ENCODE measurements at regions not wholly inside any gene's neighbourhood (a gene's known extent, or its start where the extent isn't known, plus 50 kb on each side); places are given as distances from the start of the nearest gene placed in this dataset.

GRCh38 chr14:101349108-101349507 is 212.2 kb upstream of the DIO3 start:
- peaks cover 4% of the 10 kb centered on the region for H3K27me3 Mint-ChIP-seq (ENCODE audit: insufficient read depth)
- DNase-seq (ENCODE audit: low spot score), result no peak
- no peaks in the 10 kb centered on the region for H3K36me3 Mint-ChIP-seq (ENCODE audit: low read depth)
- intact Hi-C loops (cut with micrococcal nuclease), result no loop called here
- H3K4me1 Mint-ChIP-seq (ENCODE audit: low read depth), result no peaks in the 10 kb centered on the region
- H3K9me3 Mint-ChIP-seq, result no peaks in the 10 kb centered on the region
- no peak overlapping the region for H3K27ac Mint-ChIP-seq
- H3K4me3 Mint-ChIP-seq, result no peak overlapping the region

GRCh38 chr14:101350021-101350420 is 211.3 kb upstream of the DIO3 start:
- no peak for DNase-seq (ENCODE audit: low spot score)
- Mint-ChIP-seq H3K9me3 (peaks cover 2% of the 10 kb centered on the region), H3K27ac (no peak overlapping the region), H3K4me3 (no peak overlapping the region), H3K27me3 (ENCODE audit: insufficient read depth) (no peaks in the 10 kb centered on the region), H3K4me1 (ENCODE audit: low read depth) (no peaks in the 10 kb centered on the region), H3K36me3 (ENCODE audit: low read depth) (no peaks in the 10 kb centered on the region)
- intact Hi-C loops (cut with micrococcal nuclease), result no loop called here

- H3K4me1 Mint-ChIP-seq (ENCODE audit: low read depth), result no peaks in the 10 kb centered on the region
- no peaks in the 10 kb centered on the region for H3K36me3 Mint-ChIP-seq (ENCODE audit: low read depth)
- H3K27ac Mint-ChIP-seq, result no peak overlapping the region
- peaks cover 5% of the 10 kb centered on the region for H3K9me3 Mint-ChIP-seq
- no peaks in the 10 kb centered on the region for H3K27me3 Mint-ChIP-seq (ENCODE audit: insufficient read depth)
- no peak for DNase-seq (ENCODE audit: low spot score)
- intact Hi-C loops (cut with micrococcal nuclease), result no loop called here
- no peak overlapping the region for H3K4me3 Mint-ChIP-seq
Observed at GRCh38 chr14:101350691-101351090, 210.6 kb upstream of the DIO3 start.

- no peaks in the 10 kb centered on the region for H3K36me3 Mint-ChIP-seq (ENCODE audit: low read depth)
- no peaks in the 10 kb centered on the region for H3K4me1 Mint-ChIP-seq (ENCODE audit: low read depth)
- no peak overlapping the region for H3K27ac Mint-ChIP-seq
- no peaks in the 10 kb centered on the region for H3K27me3 Mint-ChIP-seq (ENCODE audit: insufficient read depth)
- no peak overlapping the region for H3K4me3 Mint-ChIP-seq
- no peak for DNase-seq (ENCODE audit: low spot score)
- peaks cover 5% of the 10 kb centered on the region for H3K9me3 Mint-ChIP-seq
- intact Hi-C loops (cut with micrococcal nuclease), result no loop called here
Observed at GRCh38 chr14:101351146-101351545, 210.1 kb upstream of the DIO3 start.

GRCh38 chr14:101351769-101352168 is 209.5 kb upstream of the DIO3 start:
- no peaks in the 10 kb centered on the region for H3K36me3 Mint-ChIP-seq (ENCODE audit: low read depth)
- no peak for DNase-seq (ENCODE audit: low spot score)

GRCh38 chr14:101352567-101352966 is 208.7 kb upstream of the DIO3 start:
- no peak for DNase-seq (ENCODE audit: low spot score)
- no peaks in the 10 kb centered on the region for H3K4me1 Mint-ChIP-seq (ENCODE audit: low read depth)
- H3K27ac Mint-ChIP-seq, result no peak overlapping the region
- no peaks in the 10 kb centered on the region for H3K27me3 Mint-ChIP-seq (ENCODE audit: insufficient read depth)
- no peaks in the 10 kb centered on the region for H3K36me3 Mint-ChIP-seq (ENCODE audit: low read depth)
- H3K9me3 Mint-ChIP-seq, result peaks cover 5% of the 10 kb centered on the region
- intact Hi-C loops (cut with micrococcal nuclease), result no loop called here
- no peak overlapping the region for H3K4me3 Mint-ChIP-seq

More at GRCh38 chr14:101351769-101352168, 209.5 kb upstream of the DIO3 start:
- Mint-ChIP-seq H3K9me3 (peaks cover 5% of the 10 kb centered on the region), H3K4me3 (no peak overlapping the region), H3K27ac (no peak overlapping the region), H3K27me3 (ENCODE audit: insufficient read depth) (no peaks in the 10 kb centered on the region), H3K4me1 (ENCODE audit: low read depth) (no peaks in the 10 kb centered on the region)
- intact Hi-C loops (cut with micrococcal nuclease), result no loop called here

- Mint-ChIP-seq H3K27ac (no peak overlapping the region), H3K9me3 (peaks cover 5% of the 10 kb centered on the region), H3K4me1 (ENCODE audit: low read depth) (no peaks in the 10 kb centered on the region), H3K27me3 (ENCODE audit: insufficient read depth) (no peaks in the 10 kb centered on the region), H3K4me3 (no peak overlapping the region), H3K36me3 (ENCODE audit: low read depth) (no peaks in the 10 kb centered on the region)
- intact Hi-C loops (cut with micrococcal nuclease), result no loop called here
- DNase-seq (ENCODE audit: low spot score), result no peak
Observed at GRCh38 chr14:101353422-101353821, 207.9 kb upstream of the DIO3 start.

- no peaks in the 10 kb centered on the region for H3K4me1 Mint-ChIP-seq (ENCODE audit: low read depth)
- H3K27me3 Mint-ChIP-seq (ENCODE audit: insufficient read depth), result peaks cover 4% of the 10 kb centered on the region
- intact Hi-C loops (cut with micrococcal nuclease), result no loop called here
- no peak for DNase-seq (ENCODE audit: low spot score)
- peaks cover 5% of the 10 kb centered on the region for H3K9me3 Mint-ChIP-seq
- no peaks in the 10 kb centered on the region for H3K36me3 Mint-ChIP-seq (ENCODE audit: low read depth)
- no peak overlapping the region for H3K4me3 Mint-ChIP-seq
- H3K27ac Mint-ChIP-seq, result no peak overlapping the region
Observed at GRCh38 chr14:101354726-101355125, 206.6 kb upstream of the DIO3 start.

- no peak overlapping the region for H3K4me3 Mint-ChIP-seq
- no peaks in the 10 kb centered on the region for H3K36me3 Mint-ChIP-seq (ENCODE audit: low read depth)
- H3K27ac Mint-ChIP-seq, result no peak overlapping the region
- no peaks in the 10 kb centered on the region for H3K4me1 Mint-ChIP-seq (ENCODE audit: low read depth)
- peaks cover 4% of the 10 kb centered on the region for H3K27me3 Mint-ChIP-seq (ENCODE audit: insufficient read depth)
- DNase-seq (ENCODE audit: low spot score), result no peak
- peaks cover 5% of the 10 kb centered on the region for H3K9me3 Mint-ChIP-seq
- intact Hi-C loops (cut with micrococcal nuclease), result no loop called here
Observed at GRCh38 chr14:101355284-101355683, 206.0 kb upstream of the DIO3 start.

GRCh38 chr14:101357038-101357437 is 204.3 kb upstream of the DIO3 start:
- peaks cover 5% of the 10 kb centered on the region for H3K9me3 Mint-ChIP-seq
- intact Hi-C loops (cut with micrococcal nuclease), result no loop called here
- peaks cover 4% of the 10 kb centered on the region for H3K27me3 Mint-ChIP-seq (ENCODE audit: insufficient read depth)
- H3K4me1 Mint-ChIP-seq (ENCODE audit: low read depth), result no peaks in the 10 kb centered on the region
- no peaks in the 10 kb centered on the region for H3K36me3 Mint-ChIP-seq (ENCODE audit: low read depth)
- no peak overlapping the region for H3K4me3 Mint-ChIP-seq
- no peak for DNase-seq (ENCODE audit: low spot score)
- no peak overlapping the region for H3K27ac Mint-ChIP-seq

- Mint-ChIP-seq H3K36me3 (ENCODE audit: low read depth) (no peaks in the 10 kb centered on the region), H3K4me1 (ENCODE audit: low read depth) (no peaks in the 10 kb centered on the region), H3K27me3 (ENCODE audit: insufficient read depth) (peaks cover 4% of the 10 kb centered on the region), H3K4me3 (no peak overlapping the region), H3K27ac (no peak overlapping the region), H3K9me3 (peaks cover 5% of the 10 kb centered on the region)
- DNase-seq (ENCODE audit: low spot score), result no peak
- intact Hi-C loops (cut with micrococcal nuclease), result no loop called here
Observed at GRCh38 chr14:101357559-101358319, 203.6 kb upstream of the DIO3 start.

GRCh38 chr14:101358320-101359125 is 202.8 kb upstream of the DIO3 start:
- Mint-ChIP-seq H3K27me3 (ENCODE audit: insufficient read depth) (peaks cover 4% of the 10 kb centered on the region), H3K36me3 (ENCODE audit: low read depth) (no peaks in the 10 kb centered on the region), H3K27ac (no peak overlapping the region), H3K4me3 (no peak overlapping the region), H3K4me1 (ENCODE audit: low read depth) (no peaks in the 10 kb centered on the region), H3K9me3 (peaks cover 5% of the 10 kb centered on the region)
- intact Hi-C loops (cut with micrococcal nuclease), result no loop called here
- no peak for DNase-seq (ENCODE audit: low spot score)

GRCh38 chr14:101359221-101360053 is 201.9 kb upstream of the DIO3 start:
- H3K27ac Mint-ChIP-seq, result no peak overlapping the region
- peaks cover 4% of the 10 kb centered on the region for H3K27me3 Mint-ChIP-seq (ENCODE audit: insufficient read depth)
- intact Hi-C loops (cut with micrococcal nuclease), result no loop called here
- peaks cover 5% of the 10 kb centered on the region for H3K9me3 Mint-ChIP-seq
- H3K4me1 Mint-ChIP-seq (ENCODE audit: low read depth), result no peaks in the 10 kb centered on the region
- DNase-seq (ENCODE audit: low spot score), result no peak
- H3K36me3 Mint-ChIP-seq (ENCODE audit: low read depth), result no peaks in the 10 kb centered on the region
- H3K4me3 Mint-ChIP-seq, result no peak overlapping the region

Data from activated T-helper 1 cell treated with anti-CD3 and anti-CD28 coated beads, Interleukin-12 subunit alpha, Interleukin-12 subunit beta, Interleukin-2, Interleukin-4 antibody, amounts not matched to agents 30 ng/mL and 10 ng/mL and 1 ng/mL, durations not matched to agents 14 hours and 24 hours and 36 hours (primary cell).